ENCODE measurements at regions not wholly inside any gene's neighbourhood (a gene's known extent, or its start where the extent isn't known, plus 50 kb on each side); places are given as distances from the start of the nearest gene placed in this dataset.

DNA sequence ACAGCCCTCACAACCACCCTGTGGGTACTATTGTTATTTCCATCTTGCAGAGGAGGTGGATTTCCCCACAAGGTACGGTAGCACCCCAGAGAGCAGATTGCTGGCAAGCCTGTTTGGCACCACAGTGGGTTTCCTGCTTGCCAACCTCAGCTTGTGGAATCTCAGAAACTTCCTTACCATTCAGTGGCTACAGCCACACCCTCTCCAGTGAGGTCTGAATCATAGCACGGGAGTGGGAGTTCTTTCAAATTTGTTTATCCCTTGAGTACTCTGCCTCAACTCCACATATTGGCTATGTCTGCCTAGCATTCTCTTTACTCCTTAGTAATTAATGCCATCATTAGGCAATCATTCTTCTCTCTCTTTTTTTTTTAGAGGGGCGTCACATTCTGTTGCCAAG, 162.1 kb downstream of the PTPRU start:
- peak; percentile 4 for DNase-seq (ENCODE audit: extremely low spot score)
- no peak for TF ChIP-seq LEF1 (IDR thresholded peaks at IDR 0.05; ENCODE audit: borderline replicate concordance)
- TF ChIP-seq ARNT (IDR thresholded peaks at IDR 0.05) = no peak
- no peak for TF ChIP-seq SP1 (IDR thresholded peaks at IDR 0.05)
- TF ChIP-seq FOXM1 (IDR thresholded peaks at IDR 0.05; ENCODE audit: borderline replicate concordance) = no peak
- TF ChIP-seq FOXA1 (IDR thresholded peaks at IDR 0.05) = no peak
- TF ChIP-seq PKNOX1 (IDR thresholded peaks at IDR 0.05) = no peak
- no peak for TF ChIP-seq L3MBTL2 (conservative IDR thresholded peaks at IDR 0.05)
- no peak for TF ChIP-seq CTBP1 (IDR thresholded peaks at IDR 0.05; ENCODE audit: borderline replicate concordance)
- TF ChIP-seq TARDBP (IDR thresholded peaks at IDR 0.05) = no peak
- no peak for TF ChIP-seq ELF4 (IDR thresholded peaks at IDR 0.05)
- no peak for TF ChIP-seq FOXK2 (IDR thresholded peaks at IDR 0.05)
- no peak for TF ChIP-seq SUZ12 (IDR thresholded peaks at IDR 0.05)
- TF ChIP-seq NFRKB (IDR thresholded peaks at IDR 0.05) = no peak
- TF ChIP-seq HDGF (IDR thresholded peaks at IDR 0.05; ENCODE audit: borderline replicate concordance) = no peak
- CTCF ChIA-PET = interaction anchor here (0.6 kb wide), 1 partner anchor 33 kb away, joined by 3 read pairs; no protein-coding TSS in a partner anchor
- POLR2A ChIA-PET = no interaction called here

- ChIA-PET CTCF (no interaction called here), POLR2A (no interaction called here)
- TF ChIP-seq BHLHE40 (IDR thresholded peaks at IDR 0.05; ENCODE audit: borderline replicate concordance) (no peak), ELF4 (IDR thresholded peaks at IDR 0.05) (no peak), ARNT (IDR thresholded peaks at IDR 0.05) (no peak), HDGF (IDR thresholded peaks at IDR 0.05; ENCODE audit: borderline replicate concordance) (no peak), FOXM1 (IDR thresholded peaks at IDR 0.05; ENCODE audit: borderline replicate concordance) (no peak), PKNOX1 (IDR thresholded peaks at IDR 0.05) (no peak), NFRKB (IDR thresholded peaks at IDR 0.05) (no peak), ZNF384 (IDR thresholded peaks at IDR 0.05) (no peak), L3MBTL2 (conservative IDR thresholded peaks at IDR 0.05) (no peak), SUZ12 (IDR thresholded peaks at IDR 0.05) (no peak), CTBP1 (IDR thresholded peaks at IDR 0.05; ENCODE audit: borderline replicate concordance) (no peak), LEF1 (IDR thresholded peaks at IDR 0.05; ENCODE audit: borderline replicate concordance) (no peak), SP1 (IDR thresholded peaks at IDR 0.05) (no peak)
- no peak for DNase-seq (ENCODE audit: extremely low spot score)
Measured at GRCh38 chr1:29397981-29398380, 161.7 kb downstream of the PTPRU start.

DNA sequence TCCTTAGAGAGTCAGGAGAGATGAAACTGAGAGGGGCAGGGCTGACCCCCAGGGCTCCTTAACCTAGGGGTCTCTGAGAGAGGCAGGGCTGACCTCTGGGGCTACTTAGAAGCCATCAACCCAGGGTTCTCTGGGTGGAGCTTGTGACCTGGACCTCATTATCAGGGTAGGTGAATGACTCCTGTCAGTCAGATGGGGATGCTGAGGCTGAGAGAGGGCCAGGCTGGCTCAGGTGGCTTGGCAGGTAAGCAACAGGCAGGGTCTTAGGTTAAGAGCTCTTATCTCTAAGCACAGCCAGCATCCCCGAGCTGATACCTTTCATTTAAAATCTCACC, 160.9 kb downstream of the PTPRU start:
- no peak for TF ChIP-seq FOXM1 (IDR thresholded peaks at IDR 0.05; ENCODE audit: borderline replicate concordance)
- no peak for TF ChIP-seq CTBP1 (IDR thresholded peaks at IDR 0.05; ENCODE audit: borderline replicate concordance)
- no peak for TF ChIP-seq FOXA1 (IDR thresholded peaks at IDR 0.05)
- no peak for TF ChIP-seq SP1 (IDR thresholded peaks at IDR 0.05)
- no peak for TF ChIP-seq NFRKB (IDR thresholded peaks at IDR 0.05)
- no peak for TF ChIP-seq SUZ12 (IDR thresholded peaks at IDR 0.05)
- no peak for TF ChIP-seq FOXK2 (IDR thresholded peaks at IDR 0.05)
- no peak for TF ChIP-seq ELF4 (IDR thresholded peaks at IDR 0.05)
- TF ChIP-seq ARNT (IDR thresholded peaks at IDR 0.05) = no peak
- TF ChIP-seq BHLHE40 (IDR thresholded peaks at IDR 0.05; ENCODE audit: borderline replicate concordance) = no peak
- TF ChIP-seq ZNF384 (IDR thresholded peaks at IDR 0.05) = no peak
- TF ChIP-seq HDGF (IDR thresholded peaks at IDR 0.05; ENCODE audit: borderline replicate concordance) = no peak
- no peak for TF ChIP-seq TARDBP (IDR thresholded peaks at IDR 0.05)
- no peak for TF ChIP-seq PKNOX1 (IDR thresholded peaks at IDR 0.05)
- no peak for TF ChIP-seq LEF1 (IDR thresholded peaks at IDR 0.05; ENCODE audit: borderline replicate concordance)
- no peak for TF ChIP-seq L3MBTL2 (conservative IDR thresholded peaks at IDR 0.05)
- ChIA-PET CTCF (interaction anchor here (0.6 to 1.3 kb wide), 2 partner anchors 11 to 1520 kb away, joined by 3 to 5 read pairs; no protein-coding TSS in a partner anchor), POLR2A (no interaction called here)
- peak; percentile 6 for DNase-seq (ENCODE audit: extremely low spot score)

GRCh38 chr1:29396438-29397255, 160.3 kb downstream of the PTPRU start:
- POLR2A ChIA-PET = interaction anchor here (1.0 kb wide), 1 partner anchor 9 kb away, joined by 3 read pairs; no protein-coding TSS in a partner anchor
- CTCF ChIA-PET = interaction anchor here (0.6 to 1.3 kb wide), 2 partner anchors 11 to 27 kb away, joined by 3 to 5 read pairs; no protein-coding TSS in a partner anchor
- no peak for DNase-seq (ENCODE audit: extremely low spot score)
- TF ChIP-seq CTBP1 (IDR thresholded peaks at IDR 0.05; ENCODE audit: borderline replicate concordance) = no peak
- TF ChIP-seq PKNOX1 (IDR thresholded peaks at IDR 0.05) = no peak
- TF ChIP-seq FOXK2 (IDR thresholded peaks at IDR 0.05) = no peak
- TF ChIP-seq L3MBTL2 (conservative IDR thresholded peaks at IDR 0.05) = no peak
- no peak for TF ChIP-seq FOXA1 (IDR thresholded peaks at IDR 0.05)
- no peak for TF ChIP-seq FOXM1 (IDR thresholded peaks at IDR 0.05; ENCODE audit: borderline replicate concordance)
- TF ChIP-seq LEF1 (IDR thresholded peaks at IDR 0.05; ENCODE audit: borderline replicate concordance) = no peak
- TF ChIP-seq ARNT (IDR thresholded peaks at IDR 0.05) = no peak
- no peak for TF ChIP-seq ZNF384 (IDR thresholded peaks at IDR 0.05)
- TF ChIP-seq TARDBP (IDR thresholded peaks at IDR 0.05) = no peak
- TF ChIP-seq SP1 (IDR thresholded peaks at IDR 0.05) = no peak
- no peak for TF ChIP-seq HDGF (IDR thresholded peaks at IDR 0.05; ENCODE audit: borderline replicate concordance)
- TF ChIP-seq NFRKB (IDR thresholded peaks at IDR 0.05) = no peak
- no peak for TF ChIP-seq SUZ12 (IDR thresholded peaks at IDR 0.05)
- TF ChIP-seq BHLHE40 (IDR thresholded peaks at IDR 0.05; ENCODE audit: borderline replicate concordance) = no peak
- TF ChIP-seq ELF4 (IDR thresholded peaks at IDR 0.05) = no peak
